ENCODE measurements at regions not wholly inside any gene's neighbourhood (a gene's known extent, or its start where the extent isn't known, plus 50 kb on each side); places are given as distances from the start of the nearest gene placed in this dataset.

DNA sequence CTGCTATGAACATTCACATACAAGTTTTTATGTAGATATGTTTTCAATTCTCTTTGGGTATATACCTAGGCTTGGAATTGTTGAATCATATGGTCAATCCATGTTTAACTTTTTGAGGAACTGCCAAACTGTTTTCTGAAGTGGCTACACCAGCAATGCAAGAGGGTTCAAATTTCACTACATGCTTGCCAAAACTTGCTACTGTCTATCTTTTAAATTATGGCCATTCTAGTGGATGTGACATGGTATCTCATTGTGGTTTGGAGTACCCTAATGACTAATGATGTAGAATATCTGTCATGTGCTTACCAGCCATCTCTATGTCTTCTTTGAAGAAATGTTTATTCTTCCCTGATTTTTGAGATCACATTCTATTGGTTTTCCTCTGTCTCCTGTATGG lies 860.3 kb downstream of the DIAPH3 start:
- TF ChIP-seq, protein P1, sequence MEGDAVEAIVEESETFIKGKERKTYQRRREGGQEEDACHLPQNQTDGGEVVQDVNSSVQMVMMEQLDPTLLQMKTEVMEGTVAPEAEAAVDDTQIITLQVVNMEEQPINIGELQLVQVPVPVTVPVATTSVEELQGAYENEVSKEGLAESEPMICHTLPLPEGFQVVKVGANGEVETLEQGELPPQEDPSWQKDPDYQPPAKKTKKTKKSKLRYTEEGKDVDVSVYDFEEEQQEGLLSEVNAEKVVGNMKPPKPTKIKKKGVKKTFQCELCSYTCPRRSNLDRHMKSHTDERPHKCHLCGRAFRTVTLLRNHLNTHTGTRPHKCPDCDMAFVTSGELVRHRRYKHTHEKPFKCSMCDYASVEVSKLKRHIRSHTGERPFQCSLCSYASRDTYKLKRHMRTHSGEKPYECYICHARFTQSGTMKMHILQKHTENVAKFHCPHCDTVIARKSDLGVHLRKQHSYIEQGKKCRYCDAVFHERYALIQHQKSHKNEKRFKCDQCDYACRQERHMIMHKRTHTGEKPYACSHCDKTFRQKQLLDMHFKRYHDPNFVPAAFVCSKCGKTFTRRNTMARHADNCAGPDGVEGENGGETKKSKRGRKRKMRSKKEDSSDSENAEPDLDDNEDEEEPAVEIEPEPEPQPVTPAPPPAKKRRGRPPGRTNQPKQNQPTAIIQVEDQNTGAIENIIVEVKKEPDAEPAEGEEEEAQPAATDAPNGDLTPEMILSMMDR (tag by site-specific recombination; IDR thresholded peaks at IDR 0.05) = no peak
- no peak for TF ChIP-seq ZNF701 (tag by site-specific recombination; IDR thresholded peaks at IDR 0.05)
- TF ChIP-seq ZNF404 (tag by site-specific recombination; IDR thresholded peaks at IDR 0.05) = no peak
- no peak for TF ChIP-seq OVOL3 (tag by site-specific recombination; IDR thresholded peaks at IDR 0.05)
- TF ChIP-seq WT1 (tag by site-specific recombination; IDR thresholded peaks at IDR 0.05) = no peak
- TF ChIP-seq ZNF274 (IDR thresholded peaks at IDR 0.05; ENCODE audit: low read length) = no peak
- TF ChIP-seq ZNF274 (tag by site-specific recombination; IDR thresholded peaks at IDR 0.05; ENCODE audit: borderline replicate concordance) = no peak
- TF ChIP-seq ZNF311 (tag by site-specific recombination; IDR thresholded peaks at IDR 0.05; ENCODE audit: borderline replicate concordance) = no peak
- TF ChIP-seq ZFP3 (tag by site-specific recombination; IDR thresholded peaks at IDR 0.05; ENCODE audit: low read depth) = no peak
- TF ChIP-seq, protein P2, sequence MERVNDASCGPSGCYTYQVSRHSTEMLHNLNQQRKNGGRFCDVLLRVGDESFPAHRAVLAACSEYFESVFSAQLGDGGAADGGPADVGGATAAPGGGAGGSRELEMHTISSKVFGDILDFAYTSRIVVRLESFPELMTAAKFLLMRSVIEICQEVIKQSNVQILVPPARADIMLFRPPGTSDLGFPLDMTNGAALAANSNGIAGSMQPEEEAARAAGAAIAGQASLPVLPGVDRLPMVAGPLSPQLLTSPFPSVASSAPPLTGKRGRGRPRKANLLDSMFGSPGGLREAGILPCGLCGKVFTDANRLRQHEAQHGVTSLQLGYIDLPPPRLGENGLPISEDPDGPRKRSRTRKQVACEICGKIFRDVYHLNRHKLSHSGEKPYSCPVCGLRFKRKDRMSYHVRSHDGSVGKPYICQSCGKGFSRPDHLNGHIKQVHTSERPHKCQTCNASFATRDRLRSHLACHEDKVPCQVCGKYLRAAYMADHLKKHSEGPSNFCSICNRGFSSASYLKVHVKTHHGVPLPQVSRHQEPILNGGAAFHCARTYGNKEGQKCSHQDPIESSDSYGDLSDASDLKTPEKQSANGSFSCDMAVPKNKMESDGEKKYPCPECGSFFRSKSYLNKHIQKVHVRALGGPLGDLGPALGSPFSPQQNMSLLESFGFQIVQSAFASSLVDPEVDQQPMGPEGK (tag by site-specific recombination; IDR thresholded peaks at IDR 0.05) = no peak
- no peak for TF ChIP-seq ZNF560 (tag by site-specific recombination; IDR thresholded peaks at IDR 0.05; ENCODE audit: borderline replicate concordance)
- TF ChIP-seq ZNF350 (tag by site-specific recombination; IDR thresholded peaks at IDR 0.05) = no peak
- TF ChIP-seq ZNF530 (tag by site-specific recombination; IDR thresholded peaks at IDR 0.05; ENCODE audit: low read depth) = no peak
- TF ChIP-seq, protein P3, sequence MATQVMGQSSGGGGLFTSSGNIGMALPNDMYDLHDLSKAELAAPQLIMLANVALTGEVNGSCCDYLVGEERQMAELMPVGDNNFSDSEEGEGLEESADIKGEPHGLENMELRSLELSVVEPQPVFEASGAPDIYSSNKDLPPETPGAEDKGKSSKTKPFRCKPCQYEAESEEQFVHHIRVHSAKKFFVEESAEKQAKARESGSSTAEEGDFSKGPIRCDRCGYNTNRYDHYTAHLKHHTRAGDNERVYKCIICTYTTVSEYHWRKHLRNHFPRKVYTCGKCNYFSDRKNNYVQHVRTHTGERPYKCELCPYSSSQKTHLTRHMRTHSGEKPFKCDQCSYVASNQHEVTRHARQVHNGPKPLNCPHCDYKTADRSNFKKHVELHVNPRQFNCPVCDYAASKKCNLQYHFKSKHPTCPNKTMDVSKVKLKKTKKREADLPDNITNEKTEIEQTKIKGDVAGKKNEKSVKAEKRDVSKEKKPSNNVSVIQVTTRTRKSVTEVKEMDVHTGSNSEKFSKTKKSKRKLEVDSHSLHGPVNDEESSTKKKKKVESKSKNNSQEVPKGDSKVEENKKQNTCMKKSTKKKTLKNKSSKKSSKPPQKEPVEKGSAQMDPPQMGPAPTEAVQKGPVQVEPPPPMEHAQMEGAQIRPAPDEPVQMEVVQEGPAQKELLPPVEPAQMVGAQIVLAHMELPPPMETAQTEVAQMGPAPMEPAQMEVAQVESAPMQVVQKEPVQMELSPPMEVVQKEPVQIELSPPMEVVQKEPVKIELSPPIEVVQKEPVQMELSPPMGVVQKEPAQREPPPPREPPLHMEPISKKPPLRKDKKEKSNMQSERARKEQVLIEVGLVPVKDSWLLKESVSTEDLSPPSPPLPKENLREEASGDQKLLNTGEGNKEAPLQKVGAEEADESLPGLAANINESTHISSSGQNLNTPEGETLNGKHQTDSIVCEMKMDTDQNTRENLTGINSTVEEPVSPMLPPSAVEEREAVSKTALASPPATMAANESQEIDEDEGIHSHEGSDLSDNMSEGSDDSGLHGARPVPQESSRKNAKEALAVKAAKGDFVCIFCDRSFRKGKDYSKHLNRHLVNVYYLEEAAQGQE (tag by site-specific recombination; IDR thresholded peaks at IDR 0.05) = no peak

All from HEK293 (cell line).